AG04449 (cell line): ENCODE measurements at regions not wholly inside any gene's neighbourhood (a gene's known extent, or its start where the extent isn't known, plus 50 kb on each side); places are given as distances from the start of the nearest gene placed in this dataset.

Experiments
- CTCF ChIA-PET: fragments of 350-600 bp; formaldehyde crosslinking; extraction: SDS; loops from one replicate; lab custom pipeline; 2021; ENCODE audit warnings: antibody characterized with exemption; lab: Yijun Ruan, JAX
- POLR2A ChIA-PET: fragments of 400-600, 350-600 bp; formaldehyde crosslinking; extraction: SDS; loops from one replicate; lab custom pipeline; 2020; ENCODE audit warnings: antibody characterized with exemption, inconsistent platforms; lab: Yijun Ruan, JAX
- DNase-seq: peaks from one replicate; pipeline ENCODE4 v3.0.0-alpha.2; 2010; ENCODE audit warnings: low read depth, low spot score
- H3K4me3 ChIP-seq: 2 replicates; pipeline ENCODE4 v1.5.1; 2011; ENCODE audit warnings: low read depth, mild to moderate bottlenecking, control low read depth, low read length
- CTCF ChIP-seq: IDR thresholded peaks from one replicate; pipeline ENCODE4 v1.5.1; 2011; ENCODE audit warnings: mild to moderate bottlenecking, moderate library complexity, low read length, control low read depth, inconsistent platforms; ENCODE audit not compliant: insufficient read depth; ENCODE audit errors: missing control alignments

GRCh38 chr2:51158251-51158650, 126.3 kb upstream of the NRXN1 start:
- no peak for DNase-seq
- no peak overlapping the region for H3K4me3 ChIP-seq
- CTCF ChIA-PET: no interaction called here
- no peak for TF ChIP-seq CTCF
- POLR2A ChIA-PET: no interaction called here

GRCh38 chr2:51153236-51153635, 121.3 kb upstream of the NRXN1 start:
- no peak for DNase-seq
- H3K4me3 ChIP-seq: no peak overlapping the region
- CTCF ChIA-PET: no interaction called here
- POLR2A ChIA-PET: no interaction called here
- no peak for TF ChIP-seq CTCF

GRCh38 chr2:51151490-51152140, 119.7 kb upstream of the NRXN1 start:
- TF ChIP-seq CTCF: no peak
- no peak for DNase-seq
- H3K4me3 ChIP-seq: no peak overlapping the region
- ChIA-PET POLR2A (no interaction called here), CTCF (no interaction called here)

GRCh38 chr2:51149725-51150124, 117.8 kb upstream of the NRXN1 start:
- ChIA-PET POLR2A (no interaction called here), CTCF (no interaction called here)
- TF ChIP-seq CTCF: no peak
- no peak overlapping the region for H3K4me3 ChIP-seq
- DNase-seq: no peak

- H3K4me3 ChIP-seq: no peak overlapping the region
- no peak for TF ChIP-seq CTCF
- DNase-seq: no peak
- POLR2A ChIA-PET: no interaction called here
- CTCF ChIA-PET: no interaction called here
Observed at GRCh38 chr2:51145761-51146160, 113.8 kb upstream of the NRXN1 start.

GRCh38 chr2:51120754-51121280, 88.9 kb upstream of the NRXN1 start:
- POLR2A ChIA-PET: no interaction called here
- CTCF ChIA-PET: no interaction called here
- H3K4me3 ChIP-seq: no peak overlapping the region
- TF ChIP-seq CTCF: no peak
- no peak for DNase-seq
